ENCODE measurements at regions not wholly inside any gene's neighbourhood (a gene's known extent, or its start where the extent isn't known, plus 50 kb on each side); places are given as distances from the start of the nearest gene placed in this dataset.

- TF ChIP-seq YY1 (IDR thresholded peaks at IDR 0.05; ENCODE audit: insufficient read depth, insufficient read length), result no peak
- TF ChIP-seq SUZ12 (IDR thresholded peaks at IDR 0.05; ENCODE audit: extremely low read depth, insufficient read depth, insufficient read length), result no peak
Observed at GRCh38 chr4:186979961-186980745, 256.5 kb upstream of the FAT1 start.

Data from NT2/D1 (cell line).